NCI-H128 (cell line): ENCODE measurements at regions not wholly inside any gene's neighbourhood (a gene's known extent, or its start where the extent isn't known, plus 50 kb on each side); places are given as distances from the start of the nearest gene placed in this dataset.

Source experiments
- DNase-seq: peaks from one replicate; lab custom pipeline; 2025; ENCODE audit not compliant: unreplicated experiment; lab: John Stamatoyannopoulos, UW

DNA sequence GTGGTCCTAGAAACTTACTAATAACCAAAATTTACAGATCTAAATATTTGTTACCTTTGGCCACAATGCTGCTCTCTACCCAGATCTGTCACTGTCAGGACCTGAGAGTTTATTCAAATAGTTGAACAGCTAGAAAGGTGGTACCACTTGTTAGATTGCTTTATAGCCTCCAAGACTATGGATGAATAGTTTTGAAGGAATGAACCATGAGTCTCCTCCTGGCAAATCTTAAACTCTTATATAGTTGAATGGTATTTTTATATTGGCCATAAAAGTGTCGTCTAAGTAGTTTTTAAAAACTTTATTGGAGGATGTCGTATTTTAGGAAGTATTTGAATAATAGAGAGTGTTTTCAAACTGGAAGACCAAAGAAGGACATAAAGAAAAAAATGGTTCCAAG, 178.7 kb downstream of the AHR start:
- no peak for DNase-seq

DNA sequence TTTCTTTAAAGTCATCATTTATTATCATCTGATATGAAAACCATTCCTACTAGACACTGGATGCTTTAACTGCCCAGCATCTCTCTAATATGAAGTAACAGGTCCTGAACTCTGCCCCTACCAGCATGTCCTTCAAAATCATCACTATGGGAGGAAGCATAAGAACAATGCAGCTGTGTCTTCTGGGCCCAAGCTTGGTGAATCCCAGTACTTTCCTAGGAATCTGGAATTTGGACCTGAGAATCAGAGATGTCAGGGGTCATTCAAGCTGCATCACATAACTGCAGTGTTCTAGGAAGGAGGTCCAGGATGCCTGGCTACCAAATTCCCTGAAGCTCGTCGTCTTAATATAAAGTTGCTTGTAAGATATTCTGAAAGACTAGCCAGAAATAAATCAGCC, 182.7 kb downstream of the AHR start:
- DNase-seq: no peak

DNA sequence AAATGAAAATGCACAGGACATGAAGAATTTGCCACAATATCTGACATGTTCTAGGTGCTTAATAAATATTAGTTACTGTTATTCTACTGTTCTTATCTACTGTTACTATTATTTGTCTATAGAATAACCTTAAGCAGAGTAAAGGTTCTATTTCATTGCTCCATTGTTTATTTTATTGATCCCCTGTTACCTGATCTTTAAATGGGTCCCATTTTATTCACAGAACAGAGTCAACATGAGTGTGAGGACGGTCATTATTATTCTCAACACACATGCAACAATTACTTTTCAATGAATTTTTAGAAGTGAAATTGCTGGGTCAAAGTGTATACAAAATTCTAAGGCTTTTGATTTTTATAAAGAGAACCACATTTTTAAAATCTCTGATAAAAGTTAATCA, 186.9 kb downstream of the AHR start:
- DNase-seq: no peak

DNA sequence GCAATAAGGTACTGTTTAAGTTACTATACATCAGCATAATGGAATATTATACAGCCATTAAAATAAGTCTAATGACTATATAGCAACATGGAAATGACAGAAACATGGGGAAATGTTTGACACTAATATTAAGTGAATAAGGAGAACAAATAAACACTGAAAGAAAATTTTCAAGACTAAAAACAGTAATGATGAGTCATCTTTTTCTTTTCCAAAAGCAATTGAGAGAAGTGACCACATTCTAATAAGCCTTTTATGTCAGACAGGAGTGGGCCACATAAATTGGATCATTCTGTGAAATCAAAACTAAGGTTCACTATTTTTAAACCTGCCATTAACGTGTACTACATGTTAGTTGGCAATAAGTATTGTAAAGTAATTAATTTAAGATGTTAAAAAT, 187.5 kb downstream of the AHR start:
- no peak for DNase-seq

DNA sequence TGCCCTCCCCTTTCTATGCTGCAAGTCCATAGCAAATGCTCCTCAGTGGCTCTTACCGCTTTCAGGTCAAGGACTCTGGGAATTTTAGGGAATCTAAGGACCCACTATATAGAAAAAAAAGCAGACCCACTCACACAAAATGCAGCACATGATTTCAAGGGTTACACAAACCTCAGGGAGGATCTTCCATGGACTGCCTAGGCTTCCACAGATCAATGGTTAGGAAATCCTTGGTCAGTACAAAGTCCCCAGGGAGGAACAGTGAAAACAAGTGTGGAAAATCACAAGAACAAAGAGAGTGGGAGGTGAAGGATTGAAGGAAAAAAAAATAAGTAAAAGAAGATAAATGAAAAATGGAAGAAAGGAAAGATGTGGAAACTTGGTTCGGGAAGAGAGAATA, 188.4 kb downstream of the AHR start:
- no peak for DNase-seq

DNA sequence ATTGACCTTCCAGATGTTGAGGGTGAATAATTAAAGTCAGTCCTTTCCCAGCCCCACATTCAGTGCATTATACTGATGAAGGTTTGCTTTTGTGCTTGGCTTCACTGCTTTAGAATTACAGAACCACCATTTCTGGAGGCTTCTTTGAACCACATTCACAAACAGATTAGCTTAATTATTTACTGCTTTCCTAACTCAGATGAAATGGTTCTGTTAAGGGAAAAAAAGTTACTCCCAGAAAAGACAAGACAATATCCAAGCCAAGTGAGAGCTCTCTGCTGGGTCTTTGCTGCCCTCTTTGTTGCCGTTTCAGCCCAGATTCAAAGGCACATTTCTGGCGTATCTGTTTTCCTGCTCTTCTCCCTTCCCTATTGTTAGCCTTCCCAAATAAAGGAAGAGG, 188.9 kb downstream of the AHR start:
- DNase-seq: no peak

DNA sequence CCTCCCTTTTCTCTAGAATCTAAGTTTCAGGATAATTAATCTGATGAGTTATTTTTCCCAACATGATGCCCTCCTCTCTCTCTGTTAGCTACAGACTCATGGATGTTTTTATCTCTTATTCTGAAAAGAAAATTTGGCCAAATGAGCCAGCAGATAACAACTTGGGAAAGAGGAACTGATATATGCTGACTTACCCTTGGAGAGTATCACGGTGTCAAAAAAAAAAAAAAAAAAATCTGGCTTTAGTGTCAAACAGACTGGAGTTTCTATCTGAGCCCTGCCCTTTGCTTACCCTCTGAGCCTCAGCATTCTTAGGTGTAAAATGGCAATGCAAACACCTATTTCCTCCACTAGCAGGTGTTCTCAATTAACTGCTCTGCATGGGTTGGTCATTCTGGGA, 190.4 kb downstream of the AHR start:
- no peak for DNase-seq

DNA sequence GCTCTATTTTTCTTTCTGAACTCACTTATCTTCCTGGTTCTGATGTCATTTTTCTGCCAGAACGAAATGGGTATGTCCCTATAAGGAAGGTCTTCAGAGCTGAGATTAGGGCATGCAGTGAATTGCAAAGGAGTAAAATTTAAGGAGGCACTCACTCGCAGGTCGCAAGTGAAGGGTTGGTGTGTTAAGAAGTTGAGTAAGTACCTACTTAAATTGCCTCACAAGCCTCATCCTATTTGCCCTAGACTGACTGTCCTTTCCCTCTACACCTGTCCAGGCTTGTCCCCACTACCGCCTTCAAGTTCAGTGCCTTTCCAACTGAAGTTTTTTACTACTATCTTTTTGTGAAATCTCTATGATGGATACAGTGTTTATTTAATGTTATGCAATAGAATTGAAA, 191.5 kb downstream of the AHR start:
- no peak for DNase-seq

DNA sequence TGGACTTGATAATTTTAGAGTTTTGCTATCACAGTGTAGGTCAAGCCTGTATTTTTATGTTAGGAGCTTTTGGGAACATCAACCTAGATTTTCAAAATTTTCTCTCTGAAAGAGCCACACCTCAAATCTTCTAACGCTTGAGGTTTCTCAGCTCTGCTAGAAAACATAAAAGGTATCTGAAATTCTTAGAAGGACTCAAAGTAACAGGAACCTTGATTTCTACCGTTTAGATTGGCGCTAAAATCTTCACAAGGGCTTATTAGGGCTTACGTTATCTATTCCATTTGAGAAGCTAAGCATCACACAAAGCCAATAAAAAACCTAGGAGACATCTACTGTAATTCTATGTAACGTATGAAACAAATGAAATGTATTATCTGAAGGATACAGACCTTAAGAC, 192.4 kb downstream of the AHR start:
- no peak for DNase-seq

DNA sequence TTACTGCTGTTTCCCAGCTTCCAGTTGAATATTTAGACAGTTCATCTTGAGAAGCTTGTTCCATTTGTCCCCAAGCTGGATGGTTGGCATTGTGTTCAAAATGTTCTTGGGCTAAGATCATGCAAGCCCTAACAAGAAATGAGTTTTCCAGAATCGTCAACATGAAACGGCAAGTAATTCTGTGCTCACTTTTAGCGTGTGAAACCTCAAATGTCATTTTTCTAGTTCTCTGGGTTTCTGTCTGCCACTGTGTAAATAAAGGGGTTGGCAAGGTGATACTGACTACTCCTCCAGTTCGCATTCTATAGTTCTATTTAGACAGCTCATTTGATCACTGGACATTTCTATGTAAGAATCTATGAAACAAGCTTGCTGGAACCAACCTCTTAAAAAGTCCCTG, 194.0 kb downstream of the AHR start:
- no peak for DNase-seq

DNA sequence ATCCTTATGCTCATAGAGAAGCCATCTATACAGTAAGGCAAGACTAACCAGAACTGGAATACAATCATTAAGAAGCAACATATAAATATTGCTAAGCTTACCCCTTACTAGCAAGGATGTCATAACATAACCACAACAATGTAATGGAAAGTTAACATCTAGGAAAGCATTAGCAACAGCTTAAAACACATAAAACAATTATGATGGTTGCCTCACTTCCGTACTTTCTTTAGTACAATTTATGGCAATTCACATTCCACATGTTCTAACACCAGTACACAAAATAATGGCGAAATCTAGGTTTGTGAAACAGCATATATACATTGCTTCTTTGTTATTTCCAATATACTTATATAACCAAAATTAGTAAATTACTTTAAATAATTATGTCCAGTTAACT, 195.0 kb downstream of the AHR start:
- no peak for DNase-seq

DNA sequence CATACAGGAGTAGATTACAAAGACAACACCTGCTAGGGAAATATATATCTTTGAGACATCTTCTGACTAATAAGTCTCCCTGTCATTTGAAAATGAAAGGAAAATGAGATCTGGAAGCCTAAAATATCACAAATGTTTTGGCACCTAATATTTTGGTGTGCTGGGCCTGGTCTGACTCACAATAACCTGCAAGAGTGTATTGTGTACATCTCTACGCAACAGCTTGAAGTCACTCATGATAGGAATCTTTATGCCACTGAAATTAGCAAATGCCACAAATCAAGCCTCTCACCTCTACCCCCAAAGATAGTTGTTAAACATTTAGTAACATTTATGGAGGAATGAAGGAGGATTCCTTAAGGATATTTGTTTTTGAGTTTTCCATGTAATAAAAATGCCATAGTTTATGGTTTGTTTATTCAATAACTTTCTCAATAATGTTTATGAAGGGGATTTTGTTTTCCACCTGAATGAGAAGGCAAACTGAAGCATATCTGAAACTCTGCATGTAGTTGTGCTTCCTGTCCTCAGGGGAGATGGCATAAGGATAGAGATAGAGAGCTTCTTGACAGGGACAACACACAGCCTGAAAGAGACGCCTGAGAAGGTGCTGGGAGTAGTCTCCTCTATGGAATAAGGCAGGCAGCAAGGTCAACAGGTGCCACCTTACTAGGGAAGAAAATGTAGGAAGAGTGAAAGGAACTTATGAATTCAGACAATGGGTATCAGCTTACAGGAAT, 197.4 kb downstream of the AHR start:
- no peak for DNase-seq

DNA sequence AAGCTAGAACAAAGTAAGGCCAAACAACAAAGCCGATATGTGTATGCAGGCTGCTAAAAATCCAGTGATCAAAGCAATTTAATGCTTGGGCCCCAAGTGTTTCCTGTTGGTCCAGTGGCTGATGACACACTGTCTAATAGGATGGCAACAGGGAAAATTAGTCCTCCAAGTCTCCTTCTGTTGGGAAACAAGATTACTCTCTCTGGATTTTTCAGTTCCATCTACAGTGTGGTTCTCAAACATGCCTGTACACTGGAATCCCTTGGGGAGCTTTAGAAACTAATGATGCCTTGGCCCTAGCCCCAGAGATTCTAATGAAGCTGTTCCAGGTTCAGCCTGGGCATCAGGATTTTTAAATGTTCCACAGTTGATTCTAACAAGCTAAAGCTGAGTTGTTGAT, 198.7 kb downstream of the AHR start:
- DNase-seq: no peak

DNA sequence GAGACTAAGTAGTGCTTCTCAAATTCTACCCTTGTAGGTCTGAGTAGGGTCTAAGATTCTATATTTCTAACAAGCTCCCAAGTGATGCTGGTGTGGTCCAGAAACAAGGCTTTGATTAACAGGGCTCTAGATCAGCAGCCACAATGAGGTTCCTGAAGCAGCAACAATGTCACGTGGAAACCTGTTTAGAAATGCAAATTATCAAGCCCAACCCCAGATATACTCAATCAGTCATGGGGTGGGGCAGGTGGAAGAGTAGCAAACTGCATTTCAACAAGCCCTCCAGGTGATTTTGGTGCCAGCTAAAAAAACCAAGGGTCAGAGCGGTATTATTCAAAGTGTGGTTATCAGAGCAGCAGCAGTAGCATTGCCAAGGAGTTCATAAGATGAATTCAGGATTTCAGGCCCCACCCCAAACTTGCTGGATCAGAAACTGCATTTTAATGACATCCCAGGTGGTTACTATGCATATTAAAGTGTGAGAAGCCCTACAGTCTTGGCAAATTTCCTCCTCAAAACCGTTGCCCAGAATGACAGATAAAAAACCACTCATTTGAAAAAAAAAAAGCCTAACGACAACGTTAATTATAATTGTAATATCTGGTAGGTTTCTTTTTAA, 199.2 kb downstream of the AHR start:
- no peak for DNase-seq

DNA sequence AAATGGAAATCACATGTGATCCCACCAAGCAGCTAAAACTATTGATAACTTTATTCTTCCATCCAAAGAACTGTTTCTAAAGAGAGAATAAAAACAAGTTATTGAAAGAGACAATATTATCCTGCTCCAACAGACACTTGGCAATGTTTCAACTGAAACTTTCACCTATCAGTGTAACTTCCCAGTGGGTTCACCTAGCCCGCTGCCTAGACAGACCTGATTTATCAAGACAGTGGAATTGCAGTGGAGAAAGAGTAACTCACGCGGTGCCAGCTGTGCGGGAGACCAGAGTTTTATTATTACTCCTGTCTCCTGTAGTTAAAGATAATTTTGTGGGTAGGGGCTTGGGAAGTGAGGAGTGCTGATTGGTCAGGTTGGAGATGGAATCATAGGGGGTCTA, 199.8 kb downstream of the AHR start:
- DNase-seq: no peak

DNA sequence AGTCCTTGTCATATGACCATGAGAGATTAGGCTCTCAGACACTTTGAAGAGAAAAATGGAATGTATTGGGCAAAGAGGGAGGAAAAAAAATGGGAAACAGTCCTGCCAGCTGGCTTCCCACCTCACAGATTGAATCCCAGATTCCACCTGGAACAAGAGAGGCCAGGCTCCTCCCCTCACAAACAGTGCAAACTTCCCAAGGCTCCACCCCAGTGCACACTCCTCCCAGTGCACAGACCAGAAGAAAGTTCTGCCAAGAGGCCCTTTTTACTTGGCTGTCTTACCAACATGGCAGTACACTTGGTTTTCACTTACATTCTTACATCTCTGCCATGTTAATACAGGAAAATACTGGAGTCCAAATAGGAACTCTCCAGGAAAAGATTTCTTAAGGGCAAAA, 202.3 kb downstream of the AHR start:
- DNase-seq: no peak

DNA sequence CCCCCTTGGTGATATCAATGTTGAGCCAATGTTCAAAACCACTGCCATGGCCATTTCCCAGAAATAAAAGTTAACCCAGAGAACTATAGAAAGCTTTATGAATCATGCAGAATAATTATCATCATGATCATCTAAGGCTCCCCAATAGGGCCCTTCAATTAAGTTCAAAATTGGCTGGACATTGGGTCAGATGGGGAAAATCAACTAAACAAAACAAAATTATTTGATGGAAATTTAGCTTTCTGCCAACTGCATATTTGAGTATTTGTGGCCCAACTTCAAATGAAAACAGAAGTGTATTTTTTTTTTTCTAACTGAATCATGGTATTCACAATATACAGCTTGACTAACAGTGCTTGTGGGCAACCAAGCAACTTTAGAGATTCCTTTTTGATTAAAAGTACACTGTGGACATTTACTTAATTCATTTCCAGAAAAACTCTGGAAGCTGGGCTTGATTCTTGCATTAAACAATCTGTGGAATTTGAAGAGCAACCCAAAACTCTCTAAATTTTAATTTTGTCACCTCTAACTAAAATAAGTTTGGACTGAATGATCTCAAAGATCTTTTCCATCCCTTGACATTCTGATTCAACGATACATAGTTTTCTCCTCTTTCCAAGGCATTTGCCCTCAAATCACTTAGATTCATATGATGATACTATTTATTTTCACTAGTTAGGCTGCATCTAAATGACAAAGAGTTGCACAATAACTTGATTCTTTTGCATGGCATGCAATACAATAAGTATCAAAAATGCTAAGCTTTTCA, 203.2 kb downstream of the AHR start:
- DNase-seq: no peak

DNA sequence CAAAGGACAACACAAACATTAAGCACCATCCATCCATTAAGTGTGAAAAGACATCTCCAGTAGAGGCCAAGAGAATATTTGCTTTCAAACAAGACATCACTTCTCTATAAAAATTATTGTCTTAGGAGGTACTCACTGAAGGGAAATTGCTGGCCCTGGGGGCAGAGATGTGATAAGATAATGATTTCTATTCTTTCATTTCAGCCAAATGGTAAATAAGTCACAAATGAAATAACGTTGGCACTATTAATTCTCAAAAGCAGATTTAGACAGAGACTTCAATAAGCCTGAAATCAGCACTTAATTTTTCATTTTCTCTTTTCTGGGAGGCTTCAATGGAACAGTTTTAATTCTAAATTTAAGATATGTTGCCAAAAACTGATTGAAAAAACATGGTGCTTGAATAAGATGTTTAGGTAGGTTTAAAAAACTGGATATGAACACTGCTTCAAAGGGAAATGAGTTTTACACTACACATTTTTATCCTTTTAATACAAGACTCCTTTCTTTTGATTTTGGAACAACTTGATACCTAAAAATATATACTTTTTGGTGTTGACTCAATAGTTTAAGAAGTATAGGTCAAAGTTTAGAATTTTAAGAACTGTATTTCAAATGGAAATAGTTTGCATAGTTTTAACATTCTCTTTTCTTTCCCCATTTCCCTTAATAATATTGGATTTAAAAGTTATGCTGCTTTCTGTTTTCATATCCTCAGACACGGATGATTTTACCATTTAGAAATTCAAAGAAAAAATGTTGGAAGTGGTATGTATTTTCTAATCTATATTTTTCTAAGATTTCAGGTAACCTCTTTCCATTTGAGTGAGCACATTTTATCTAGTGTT, 204.0 kb downstream of the AHR start:
- DNase-seq: no peak

DNA sequence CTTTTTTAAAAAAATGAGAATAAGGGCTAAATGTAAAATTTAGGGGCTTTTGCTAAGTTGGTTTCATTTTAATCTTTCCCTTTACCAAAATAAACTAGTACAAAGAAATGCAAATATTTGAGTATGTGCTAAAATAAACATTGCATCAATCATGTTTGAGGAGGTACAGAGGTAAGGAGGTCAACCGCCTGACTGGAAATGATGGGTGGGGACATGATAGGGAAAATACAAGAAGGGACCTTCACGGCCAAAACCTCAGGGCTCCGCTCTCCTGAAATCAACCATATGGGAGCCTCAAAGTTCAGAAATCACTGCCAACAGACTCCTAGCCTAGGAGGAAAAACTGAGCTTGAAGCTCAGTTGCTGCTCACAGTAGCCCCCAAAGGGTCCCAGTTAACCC, 207.6 kb downstream of the AHR start:
- no peak for DNase-seq

DNA sequence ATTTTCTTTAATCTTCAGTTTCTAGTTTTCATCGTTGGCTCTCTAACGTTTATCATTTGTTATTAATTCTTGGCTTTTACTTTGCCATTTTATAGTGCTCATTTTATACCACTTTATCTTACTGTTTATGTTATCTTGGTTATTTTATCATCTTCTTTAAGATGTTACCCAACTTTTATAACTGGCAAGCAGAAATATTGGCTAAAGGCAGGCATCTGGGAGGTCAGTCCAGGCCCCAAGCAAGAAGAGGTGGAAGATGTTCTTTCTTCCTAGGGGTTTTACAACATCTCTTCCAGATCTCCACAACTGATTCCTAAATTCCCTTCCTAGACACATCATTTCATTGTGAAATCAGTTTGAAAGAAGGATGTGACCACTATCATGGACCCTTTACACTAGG, 208.1 kb downstream of the AHR start:
- no peak for DNase-seq

DNA sequence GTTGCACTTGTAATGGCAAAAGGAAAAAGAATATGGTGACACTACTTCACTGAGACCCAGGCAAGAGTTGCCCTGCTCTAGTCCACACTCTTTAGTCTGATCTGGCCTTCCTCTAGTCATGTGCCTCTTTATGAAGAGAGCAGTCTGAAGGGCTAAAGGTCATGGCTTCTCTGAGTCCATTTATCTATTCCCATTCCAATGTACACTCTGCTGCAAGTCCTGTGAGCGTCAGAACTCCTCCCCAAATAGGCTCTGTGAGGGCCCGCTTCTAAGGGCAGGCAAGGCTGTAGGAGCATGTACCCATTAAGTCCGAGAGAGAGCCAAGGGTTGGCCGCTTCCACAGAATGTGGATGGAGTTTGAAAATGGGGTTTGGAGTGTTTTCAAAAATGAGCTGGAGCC, 209.3 kb downstream of the AHR start:
- no peak for DNase-seq
